ENCODE measurements at regions not wholly inside any gene's neighbourhood (a gene's known extent, or its start where the extent isn't known, plus 50 kb on each side); places are given as distances from the start of the nearest gene placed in this dataset.

- no peak for TF ChIP-seq CTCF (conservative IDR thresholded peaks at IDR 0.05; ENCODE audit: low read depth in 2 of 2)
- TF ChIP-seq EZH2phosphoT487 (IDR thresholded peaks at IDR 0.05; ENCODE audit: unreplicated experiment), result no peak
- TF ChIP-seq REST (IDR thresholded peaks at IDR 0.05; ENCODE audit: unreplicated experiment), result no peak
- TF ChIP-seq EZH2 (IDR thresholded peaks at IDR 0.05; ENCODE audit: low read depth, unreplicated experiment), result no peak
- TF ChIP-seq ETS1 (IDR thresholded peaks at IDR 0.05), result no peak
- TF ChIP-seq POLR2AphosphoS5 (IDR thresholded peaks at IDR 0.05; ENCODE audit: low read depth), result no peak
Observed at GRCh38 chr14:55891692-55892091, 226.5 kb upstream of the PELI2 start.

Measured in GM23338 (cell line).